ENCODE measurements at regions not wholly inside any gene's neighbourhood (a gene's known extent, or its start where the extent isn't known, plus 50 kb on each side); places are given as distances from the start of the nearest gene placed in this dataset.
A peak's percentile ranks its signal among the peaks of the same experiment; 100 is the strongest.

DNA sequence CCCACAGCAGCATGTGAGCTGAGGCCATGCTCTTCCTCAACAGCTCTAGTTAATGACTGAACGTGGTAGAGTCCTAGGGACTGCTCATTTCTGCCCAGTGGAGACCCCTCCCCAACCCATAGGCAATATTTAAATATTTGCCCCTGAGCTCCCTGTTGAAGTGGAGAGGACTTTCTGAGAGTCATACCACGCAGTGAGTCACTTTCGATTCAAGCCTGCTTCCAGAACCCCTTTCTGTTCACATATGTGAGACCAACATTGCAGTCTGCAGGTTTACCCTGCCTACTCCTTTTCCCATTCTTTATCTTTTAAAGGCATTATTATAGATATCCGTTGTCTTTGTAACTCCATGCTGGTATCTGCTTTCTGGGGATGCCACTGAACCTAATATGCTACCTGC is 946.3 kb downstream of the JRKL start:
- DNase-seq, result no peak

DNA sequence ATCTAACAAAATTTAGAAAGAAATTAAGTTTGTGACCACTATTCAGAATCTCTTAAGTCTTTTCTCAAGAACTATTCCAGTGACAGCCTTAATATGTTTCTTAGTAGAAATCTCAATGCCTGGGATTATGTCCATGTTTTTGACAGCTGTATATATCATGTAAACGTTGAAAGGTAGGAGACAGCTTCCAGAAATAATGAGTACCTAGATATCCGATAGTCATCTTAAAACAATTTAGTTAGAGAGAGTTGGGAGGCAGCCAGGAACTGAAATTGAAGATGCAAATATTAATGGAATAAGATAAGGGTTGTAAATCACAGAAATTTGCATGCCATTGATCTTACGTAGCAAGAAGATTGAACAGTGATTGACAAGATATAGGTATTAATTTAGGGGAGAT is 955.2 kb downstream of the JRKL start:
- no peak for DNase-seq

DNA sequence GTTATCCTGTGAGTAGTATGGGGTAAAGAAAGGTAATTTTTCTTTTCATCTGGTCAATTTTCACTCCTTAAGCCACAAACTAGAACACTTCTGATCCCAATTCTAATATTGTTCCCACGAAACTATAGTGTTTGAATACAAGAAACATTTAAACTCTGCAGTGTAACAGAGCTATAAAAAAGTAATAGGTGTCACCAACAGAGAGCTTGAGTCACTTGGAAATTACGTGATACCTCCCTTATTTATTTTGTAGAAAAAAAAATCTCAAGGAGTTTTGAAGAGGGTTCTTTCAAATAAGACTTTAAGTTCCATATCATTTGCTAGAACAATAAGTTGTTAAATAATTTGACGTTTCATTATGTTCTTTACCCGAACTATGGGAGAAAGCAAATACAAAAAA is 959.4 kb downstream of the JRKL start:
- DNase-seq, result no peak

DNA sequence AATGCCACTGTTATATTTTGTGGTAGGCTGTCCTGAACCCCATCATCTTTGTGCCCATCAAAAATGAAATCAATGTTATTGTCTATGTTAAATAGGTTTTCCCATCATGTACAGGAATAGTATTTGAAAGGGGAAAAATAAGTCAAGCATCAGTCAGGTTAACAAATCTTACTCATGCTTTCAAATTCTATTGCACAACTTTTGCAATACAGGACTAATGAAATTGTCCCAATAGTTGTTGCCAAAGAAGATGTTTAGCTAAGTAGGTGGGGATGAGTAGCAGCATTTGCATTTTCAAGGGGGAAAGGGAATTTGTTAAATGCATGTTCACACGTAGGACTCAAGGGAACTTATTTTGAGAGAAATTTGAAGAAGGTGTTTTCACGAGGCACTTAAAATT is 962.1 kb downstream of the JRKL start:
- no peak for DNase-seq

DNA sequence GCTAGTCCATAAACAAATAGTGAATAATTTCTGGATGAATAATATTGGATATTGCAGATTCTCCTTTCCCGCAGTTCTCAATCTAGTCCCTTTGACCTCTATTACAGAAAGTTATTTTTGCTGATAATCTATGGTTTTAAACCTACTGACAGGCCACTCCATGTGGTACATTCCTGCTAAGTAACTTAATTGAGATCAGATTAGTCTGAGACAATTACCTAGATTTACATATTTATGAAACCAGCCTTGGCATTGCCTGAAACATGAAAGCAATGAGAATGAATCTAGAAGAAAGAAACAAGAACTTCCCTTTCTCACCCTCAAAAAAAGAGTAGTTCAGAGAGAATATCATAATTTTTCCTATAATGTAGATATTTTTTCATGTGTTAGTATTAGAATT is 964.2 kb downstream of the JRKL start:
- DNase-seq, result no peak

DNA sequence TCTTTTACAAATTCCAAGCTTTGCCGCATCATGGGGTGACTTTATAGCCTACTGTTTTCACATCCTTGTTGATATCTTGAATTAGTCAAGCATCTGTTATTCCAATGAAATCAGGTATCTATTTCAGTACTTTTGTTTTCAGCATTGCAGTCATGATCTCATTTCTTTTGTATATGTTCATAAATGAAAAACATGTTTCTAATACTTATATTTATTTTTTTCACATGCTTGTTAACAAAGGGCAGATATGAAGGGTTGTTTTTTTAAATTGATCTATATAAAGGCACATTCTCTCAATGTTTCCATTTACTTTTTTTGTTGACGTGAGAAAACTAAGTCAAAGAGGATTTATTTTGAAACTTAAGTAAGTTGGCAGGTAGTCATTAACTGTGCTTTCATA is 964.8 kb downstream of the JRKL start:
- no peak for DNase-seq

DNA sequence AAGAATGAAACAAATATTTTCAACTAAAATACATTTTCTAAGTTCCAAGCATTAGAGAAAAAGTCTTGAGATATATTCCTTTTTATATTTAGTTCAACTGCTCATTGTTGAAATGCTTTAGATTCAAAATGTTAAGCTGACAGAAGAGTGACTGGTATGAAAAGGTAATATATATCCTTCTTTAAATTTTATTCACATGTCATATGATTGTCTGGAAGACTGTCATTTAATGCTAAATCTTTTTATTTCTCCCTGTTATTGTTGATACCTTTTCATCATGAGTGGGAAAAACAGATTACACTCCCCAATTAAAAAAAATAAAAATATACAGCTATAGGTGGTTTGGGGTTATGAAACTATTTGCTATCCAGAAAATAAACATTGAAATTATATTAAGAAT is 965.4 kb downstream of the JRKL start:
- no peak for DNase-seq

DNA sequence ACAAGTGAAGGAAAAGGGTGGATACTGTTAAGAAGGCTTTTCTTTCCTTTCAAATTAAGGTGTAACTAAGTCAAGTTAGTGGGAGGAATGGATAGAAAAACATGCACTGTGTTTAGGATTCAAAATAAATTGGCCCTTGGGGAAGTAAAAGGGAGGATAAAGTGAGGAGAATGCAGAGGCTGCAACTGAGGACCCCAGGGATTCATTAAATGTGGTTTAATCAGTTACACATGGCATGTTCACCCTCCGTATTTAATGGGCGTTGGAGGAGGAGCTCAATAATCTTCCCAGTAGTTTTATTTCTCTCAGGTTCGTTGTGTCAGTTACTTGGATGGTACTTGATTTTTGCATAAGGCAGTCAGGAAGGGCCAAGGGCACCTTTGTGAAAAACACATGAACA is 966.3 kb downstream of the JRKL start:
- no peak for DNase-seq

DNA sequence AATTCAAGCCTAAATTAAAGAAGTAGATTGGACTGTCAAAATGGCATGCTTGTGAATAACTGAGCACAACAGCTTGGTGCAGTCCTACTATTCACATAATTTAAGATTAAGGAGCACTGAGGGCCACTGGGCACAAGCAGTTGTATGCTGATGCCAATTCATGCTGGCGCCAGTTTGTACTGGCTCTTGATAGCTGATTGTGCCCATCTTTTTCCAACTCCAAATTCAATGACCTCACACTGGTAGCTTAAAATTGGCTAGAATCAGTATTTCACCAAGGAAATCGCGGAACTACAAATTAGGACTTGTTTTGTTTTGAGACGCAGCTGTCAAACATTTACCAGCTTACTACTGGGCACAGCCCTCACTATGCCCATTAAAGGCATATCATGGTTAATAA is 969.2 kb downstream of the JRKL start:
- no peak for DNase-seq

DNA sequence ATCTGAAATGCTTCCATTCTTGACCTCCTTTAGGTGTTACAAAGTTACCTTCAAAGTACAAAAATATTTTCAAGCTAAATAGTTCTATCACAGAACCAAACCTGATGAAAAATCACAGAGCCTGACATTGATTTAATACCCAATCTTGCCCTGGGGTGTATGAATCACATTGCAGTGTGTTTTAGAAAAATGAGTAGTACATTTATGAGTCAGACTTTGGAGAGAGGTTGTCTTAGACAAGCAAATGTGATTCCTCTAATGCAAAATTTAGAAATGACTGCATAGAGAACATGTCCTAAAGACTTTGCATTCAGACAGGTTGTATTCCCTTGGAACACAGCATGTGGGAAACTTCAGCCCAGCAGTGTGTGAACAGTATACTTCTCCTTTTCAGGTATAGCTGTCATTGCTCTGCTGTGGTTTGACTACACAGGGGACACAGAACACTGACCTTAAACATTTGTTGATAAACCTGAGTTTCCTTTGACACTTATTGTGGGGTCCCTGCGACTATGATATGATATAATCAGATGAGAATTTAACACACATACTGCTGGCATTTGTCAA is 972.1 kb downstream of the JRKL start:
- no peak for DNase-seq

DNA sequence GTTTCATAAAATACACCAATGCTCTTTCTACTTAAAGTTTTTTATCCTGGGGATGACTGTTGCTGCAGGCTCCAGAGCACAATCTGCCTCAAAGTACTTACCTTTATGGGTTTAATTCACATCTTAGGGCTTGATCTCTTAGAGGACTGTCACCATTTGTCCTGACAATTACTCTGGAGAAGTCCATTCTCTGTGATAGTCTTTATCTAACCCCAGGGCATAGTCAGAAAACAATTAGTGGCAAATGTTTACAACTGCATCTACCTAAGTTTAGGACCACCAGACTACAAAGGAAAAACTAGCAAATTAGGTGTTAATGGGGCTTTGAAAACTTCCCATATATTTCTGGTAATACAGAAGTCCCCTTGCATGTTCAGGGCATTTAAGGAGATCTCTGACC is 973.5 kb downstream of the JRKL start:
- no peak for DNase-seq

DNA sequence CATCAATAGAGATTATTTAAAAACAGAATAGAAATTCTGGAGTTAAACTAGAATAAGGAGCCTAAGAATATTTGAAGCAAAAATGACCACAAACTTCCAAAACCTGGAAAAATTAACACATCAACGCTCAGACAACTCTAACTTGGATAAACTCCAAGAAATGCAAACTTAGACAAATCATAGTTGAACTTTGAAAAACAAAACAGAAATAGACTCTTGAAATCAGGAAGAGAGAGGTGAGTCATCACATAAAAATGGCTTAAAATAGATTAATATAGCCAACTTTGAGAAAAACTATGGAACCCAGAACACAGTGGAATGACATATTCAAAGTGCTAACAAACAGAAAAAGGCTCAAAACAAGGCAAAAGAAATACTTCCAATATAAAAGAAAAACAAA is 974.2 kb downstream of the JRKL start:
- DNase-seq, result no peak

DNA sequence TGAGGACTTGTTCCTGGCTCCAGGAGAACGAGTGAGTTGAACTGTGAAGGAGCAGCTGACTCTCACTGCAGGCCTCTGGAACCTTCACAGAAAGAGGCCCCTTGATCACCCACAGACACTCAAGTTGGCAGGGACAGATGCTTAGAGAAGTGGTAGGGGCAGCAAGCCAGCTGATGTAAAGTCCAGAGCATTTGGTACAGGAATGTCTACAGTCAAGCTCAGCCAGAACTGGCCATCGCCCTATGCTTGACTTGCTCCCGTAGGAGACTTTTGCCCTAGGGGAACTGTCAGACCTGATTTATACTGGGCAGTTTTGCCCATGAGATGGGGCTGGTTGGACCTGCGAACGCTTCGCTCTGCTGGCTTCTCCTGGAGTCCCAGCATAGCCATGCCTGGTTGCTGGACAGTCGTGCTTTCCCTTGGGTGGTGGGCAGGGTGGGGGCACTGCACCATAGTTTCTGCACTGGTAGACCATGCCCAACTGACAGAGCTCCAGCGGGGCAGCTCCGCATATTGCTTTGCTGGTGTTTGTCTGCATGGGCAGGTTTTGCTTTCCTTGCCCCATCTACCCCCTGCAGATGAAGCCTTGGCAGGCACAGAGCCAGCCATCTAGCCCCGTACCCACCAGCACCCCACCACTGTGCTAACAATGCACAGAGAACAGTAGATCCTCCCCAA is 977.7 kb downstream of the JRKL start:
- no peak for DNase-seq

DNA sequence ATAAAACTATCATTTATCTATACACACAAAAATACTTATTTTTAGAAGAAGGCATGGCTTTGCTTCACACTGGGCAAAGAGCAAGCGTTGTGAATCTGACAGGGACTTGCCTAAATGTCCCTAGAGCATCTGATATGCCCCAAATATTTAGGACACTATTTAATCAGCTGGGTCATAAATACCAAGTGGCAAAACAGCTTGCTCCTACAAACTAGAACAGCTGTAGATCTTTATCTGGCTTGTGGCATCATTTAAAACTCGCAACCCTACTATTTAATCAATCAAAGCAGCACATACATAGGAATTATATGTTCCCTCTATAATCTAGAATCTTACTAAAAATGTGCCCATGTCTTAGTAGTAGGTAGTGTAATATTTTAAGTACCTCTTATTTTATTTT is 999.5 kb downstream of the JRKL start:
- no peak for DNase-seq

DNA sequence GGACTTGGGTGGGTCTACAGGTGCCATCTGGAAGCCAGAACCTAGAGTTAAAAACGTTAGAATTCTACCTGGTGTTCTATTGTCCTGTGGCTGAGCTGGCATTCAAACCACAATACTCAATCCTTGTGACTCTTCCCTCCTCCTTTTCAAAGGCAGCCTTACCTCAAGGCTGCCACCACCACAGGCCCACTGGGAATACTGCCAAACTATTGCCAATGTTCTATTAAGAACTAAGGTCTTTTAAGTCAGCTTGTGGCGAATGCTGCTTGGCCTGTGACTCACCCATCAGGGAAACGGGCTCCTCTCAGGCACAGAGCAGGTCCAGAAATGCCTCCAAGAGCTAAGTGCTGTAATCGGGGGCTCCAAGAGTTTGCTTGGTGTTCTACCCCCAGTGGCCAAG is 1008.4 kb downstream of the JRKL start:
- DNase-seq, result no peak

DNA sequence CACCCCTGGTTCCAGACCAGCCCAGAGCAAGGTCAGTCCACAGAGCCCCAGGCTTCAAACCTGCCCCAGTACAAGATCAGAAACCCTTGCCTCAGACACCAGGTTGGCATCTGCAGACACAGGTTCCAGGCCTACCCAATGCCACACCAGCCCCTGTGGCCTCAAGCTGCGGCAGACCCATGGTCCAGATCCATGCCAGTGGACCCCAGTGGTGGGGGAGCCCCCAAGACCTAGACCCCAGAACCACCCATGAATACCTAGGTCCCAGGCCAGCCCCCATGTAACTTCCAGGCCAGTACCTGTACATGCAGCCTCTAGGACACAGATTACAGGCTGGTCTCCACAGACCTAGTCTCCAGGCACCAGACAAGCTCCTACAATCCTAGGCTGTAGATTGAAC is 1019.3 kb downstream of the JRKL start:
- no peak for DNase-seq

DNA sequence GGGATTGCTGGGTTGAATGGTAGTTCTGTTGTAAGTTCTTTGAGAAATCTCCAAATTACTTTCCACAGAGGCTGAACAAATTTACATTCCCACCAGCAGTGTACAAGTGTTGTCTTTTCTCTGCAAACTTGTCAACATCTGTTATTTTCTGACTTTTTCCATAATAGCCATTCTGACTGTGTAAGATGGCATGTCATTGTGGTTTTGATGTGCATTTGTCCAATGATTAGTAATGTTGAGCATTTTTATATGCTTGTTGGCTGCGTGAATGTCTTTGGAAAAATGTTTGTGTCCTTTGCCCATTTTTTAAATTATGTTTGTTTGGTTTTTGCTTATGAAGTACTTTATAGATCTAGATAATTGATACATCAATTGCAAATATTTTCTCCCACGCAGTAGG is 1025.0 kb downstream of the JRKL start:
- DNase-seq, result no peak

DNA sequence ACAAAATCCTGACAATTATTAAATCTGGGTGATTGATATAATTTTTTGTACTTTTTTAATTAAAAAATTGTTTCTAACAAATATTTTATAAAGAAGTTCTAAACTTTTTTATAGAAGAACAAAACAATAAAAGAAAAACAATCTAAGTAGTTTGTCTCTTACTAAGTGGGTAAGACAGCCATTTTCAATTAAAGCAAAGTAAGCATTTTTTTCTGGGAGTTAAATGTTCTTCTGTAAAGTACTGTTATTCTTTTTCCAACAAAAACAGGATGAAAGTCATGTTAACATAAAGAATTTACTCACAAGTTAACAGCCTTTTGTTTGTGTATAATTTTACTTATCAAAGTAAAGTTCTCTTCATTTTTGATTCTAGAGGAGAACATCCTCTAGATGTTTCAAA is 1029.9 kb downstream of the JRKL start:
- DNase-seq, result no peak

DNA sequence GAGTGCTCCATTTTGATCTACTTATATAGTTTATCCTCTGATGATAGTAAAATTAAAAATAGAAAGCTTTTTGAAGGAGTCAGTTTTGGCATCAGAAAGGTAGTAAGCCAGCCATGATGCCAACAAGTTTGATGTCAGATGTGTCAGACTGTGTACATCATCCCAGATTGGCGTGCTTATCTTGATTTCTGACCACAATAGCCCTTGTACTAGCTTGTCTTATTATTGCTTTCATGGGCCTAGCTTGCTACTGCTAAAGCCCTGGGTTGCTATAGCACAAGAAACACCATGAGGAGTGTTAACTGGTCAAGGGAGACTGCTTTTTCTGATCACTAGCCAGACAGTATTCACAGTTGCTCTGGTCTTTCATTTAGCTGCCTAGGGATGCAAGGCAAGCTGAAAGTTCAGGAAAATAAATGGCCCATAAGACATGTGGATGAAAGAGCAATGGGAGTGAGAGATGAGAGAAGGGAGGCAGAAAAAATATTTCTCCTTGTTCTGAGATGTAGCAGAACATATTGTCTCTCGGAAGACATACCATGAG is 1038.5 kb downstream of the JRKL start:
- DNase-seq, result no peak

DNA sequence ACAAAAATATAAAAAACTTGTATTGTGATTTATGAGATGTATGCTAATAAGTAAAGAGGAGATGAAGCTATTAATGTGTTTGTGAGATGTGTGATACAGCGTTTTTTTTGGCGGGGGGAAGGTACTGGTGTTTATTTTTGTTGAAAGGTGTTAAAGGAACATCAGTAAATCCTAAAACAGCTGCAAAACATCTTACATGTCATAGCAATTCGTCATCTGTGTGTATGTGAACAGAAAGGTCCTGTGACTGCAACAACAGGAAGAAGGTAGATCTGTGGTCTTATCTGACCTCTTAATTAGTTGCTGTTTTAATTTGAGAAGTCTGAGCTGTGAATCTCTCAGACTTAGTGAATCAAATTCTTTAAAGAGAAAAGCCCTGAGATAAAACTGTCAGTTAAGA is 1041.1 kb downstream of the JRKL start:
- DNase-seq, result no peak

DNA sequence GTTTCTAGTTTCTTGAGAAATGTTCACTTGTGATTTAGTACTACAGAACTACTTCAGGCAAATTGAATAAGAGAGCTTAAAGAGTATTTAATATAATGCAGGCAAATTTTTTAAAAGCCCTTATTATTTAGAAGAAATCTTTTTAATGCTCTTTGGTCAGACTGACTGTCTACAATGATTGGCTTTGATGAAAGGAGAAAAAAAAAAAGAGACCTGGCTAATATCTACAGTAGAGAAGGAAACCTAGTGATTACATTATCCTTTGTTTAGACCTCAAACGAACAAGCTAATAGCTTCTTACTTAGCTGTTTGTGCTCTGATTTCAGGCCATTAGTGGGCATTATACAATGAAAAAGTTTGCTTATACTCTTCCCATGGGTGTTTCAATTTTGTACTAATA is 1043.1 kb downstream of the JRKL start:
- DNase-seq, result no peak

DNA sequence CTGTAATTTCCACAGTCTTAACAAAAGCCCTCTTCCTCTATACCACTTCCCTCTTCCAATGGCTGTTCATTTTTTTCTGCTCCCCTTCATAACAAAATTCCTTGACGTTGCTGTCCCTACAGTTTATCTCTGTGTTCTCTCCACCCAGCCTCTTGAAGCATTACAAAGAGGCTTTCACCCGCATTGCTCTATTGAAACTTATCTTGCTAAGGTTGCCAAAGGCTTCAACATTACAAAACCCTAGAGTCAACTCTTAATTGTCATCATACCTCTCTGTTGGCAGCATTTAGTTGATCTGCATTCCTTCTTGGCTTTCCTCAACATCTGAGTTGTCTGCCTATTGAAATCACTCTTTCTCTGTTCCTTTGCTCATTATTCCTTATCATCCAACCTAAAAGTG is 1055.7 kb downstream of the JRKL start:
- no peak for DNase-seq

DNA sequence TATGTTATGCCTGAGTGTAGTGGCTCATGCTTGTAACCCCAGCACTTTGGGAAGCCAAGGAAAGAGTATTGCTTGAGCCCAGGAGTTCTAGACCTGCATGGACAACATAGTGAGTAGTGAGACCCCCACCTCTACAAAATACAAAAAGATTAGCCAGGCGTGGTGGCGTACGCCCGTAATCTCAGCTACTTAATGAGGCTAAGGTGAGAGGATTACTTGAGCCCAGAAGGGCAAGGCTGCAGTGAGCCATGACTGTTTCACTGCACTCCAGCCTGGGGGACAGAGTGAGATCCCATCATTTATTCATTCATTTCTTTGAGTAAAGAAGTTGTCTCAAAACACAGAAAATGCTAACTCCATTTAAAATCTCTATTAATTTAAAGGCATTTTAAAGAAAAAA is 1061.6 kb downstream of the JRKL start:
- no peak for DNase-seq

DNA sequence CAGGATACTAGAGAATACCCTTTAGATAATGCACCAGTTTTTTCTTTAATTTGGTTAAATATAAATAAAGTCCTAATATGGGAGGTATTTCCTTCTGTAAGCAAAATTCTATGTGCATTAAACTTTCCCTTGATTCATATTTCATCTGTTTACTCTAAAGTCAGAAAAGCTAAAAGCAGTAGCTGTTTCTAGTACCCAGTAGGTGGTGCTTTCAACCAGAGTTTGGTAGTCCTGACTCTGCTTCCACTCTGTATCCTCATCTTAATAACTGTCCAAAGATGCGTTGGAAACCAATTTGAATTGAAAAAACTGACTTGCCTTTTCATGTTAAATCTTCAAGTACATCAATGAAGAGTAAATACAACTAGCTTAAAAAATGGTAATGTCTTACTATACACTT is 1065.2 kb downstream of the JRKL start:
- DNase-seq, result peak; percentile 5

DNA sequence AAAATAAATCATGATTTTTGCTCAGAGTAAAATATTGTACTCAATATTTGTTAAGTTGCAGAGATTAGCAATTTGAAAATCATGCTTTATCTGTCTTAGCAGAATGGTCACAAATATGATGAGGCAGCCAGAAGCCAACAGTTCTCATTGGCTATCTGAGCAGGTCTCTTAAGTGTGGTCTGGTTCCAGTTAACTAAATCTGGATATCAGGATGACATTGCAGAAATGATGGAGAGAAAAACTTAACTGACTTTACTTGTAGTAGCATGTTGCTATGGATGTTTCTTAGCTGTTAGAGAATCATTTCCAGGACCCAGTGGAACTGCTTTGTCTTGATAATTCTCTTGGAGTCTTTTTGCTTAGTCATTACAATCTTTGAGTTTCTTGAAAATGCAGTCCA is 1070.3 kb downstream of the JRKL start:
- DNase-seq, result no peak

All from midbrain (tissue), 1 donor.